ENCODE measurements at regions not wholly inside any gene's neighbourhood (a gene's known extent, or its start where the extent isn't known, plus 50 kb on each side); places are given as distances from the start of the nearest gene placed in this dataset.
"Not testable (repeated sequence)": the region's sequence is repeated elsewhere in the genome, so short reads cannot be mapped to it uniquely, and the experiment has no call there.

DNA sequence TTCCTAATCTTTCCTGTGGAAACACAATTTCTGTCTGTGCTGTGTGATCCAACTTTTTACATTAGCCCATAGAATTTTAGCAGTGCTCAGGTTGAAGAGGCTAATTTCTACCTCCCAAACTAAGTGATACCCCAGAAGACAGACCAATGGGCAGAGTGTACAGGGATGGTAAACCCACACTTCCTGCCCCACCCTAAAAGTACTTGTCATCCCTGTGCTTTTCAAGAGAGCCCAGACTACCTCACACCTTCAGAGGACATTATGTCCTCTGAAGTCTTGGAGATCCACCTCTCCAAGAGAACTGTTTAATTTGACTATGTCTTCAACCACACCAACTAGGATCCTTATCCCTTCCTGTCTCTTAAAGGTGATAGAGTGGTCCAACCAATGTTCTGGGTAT is 82.0 kb upstream of the ACSL1 start:
- no peak for DNase-seq

DNA sequence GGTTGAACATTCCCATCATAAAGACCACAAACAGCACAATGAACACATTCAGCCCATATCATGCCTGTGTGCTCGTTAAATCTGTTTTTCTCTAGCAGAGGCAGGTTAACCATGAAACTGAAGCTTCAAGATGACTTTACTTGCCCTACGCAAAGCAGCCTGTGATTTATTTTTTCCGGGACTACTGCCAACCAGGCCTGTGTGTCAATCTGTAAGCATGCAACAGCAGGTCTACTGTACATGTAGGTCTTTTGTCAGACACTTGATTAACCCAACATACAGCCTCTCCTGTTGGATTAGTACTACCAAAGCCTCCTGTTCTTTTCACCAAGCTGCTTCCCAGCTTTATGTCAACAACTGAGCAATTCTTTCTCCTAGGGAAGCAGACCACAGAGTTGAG is 85.5 kb upstream of the ACSL1 start:
- no peak for DNase-seq

DNA sequence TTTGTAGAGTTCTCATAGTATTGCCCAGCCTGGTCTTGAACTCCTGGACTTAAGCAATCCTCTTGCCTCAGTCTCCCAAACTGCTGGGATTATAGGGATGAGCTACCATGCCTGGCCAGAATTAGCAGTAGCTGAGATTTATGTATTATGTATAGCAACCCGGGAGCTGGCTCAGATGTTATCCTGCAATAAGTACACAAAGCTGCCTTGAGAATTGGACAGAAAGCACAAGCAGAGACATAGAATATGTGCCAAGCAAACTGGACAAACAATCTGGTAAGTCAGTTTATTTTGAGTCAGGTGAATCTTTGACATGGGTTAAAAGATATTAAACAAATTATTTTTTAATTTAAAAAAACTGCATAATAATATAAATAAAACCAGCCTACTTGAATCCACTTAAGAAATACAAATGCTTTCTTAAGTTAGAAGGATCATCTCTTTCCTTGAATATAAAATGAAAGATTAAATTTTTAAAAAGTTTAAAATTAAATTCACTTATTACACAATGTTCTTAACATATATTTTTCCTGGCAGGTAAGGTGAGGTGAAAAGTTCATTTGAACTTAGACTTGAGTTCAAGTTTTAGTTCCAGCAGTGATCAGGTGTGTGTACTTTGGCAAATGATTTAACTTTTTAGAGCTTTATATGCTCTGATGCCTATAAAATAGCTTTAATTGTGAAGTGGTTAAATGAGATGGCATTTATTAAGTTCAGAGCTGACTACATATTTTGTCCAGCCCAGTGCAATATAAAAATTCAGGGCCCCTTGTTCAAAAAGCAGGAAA is 87.8 kb upstream of the ACSL1 start:
- DNase-seq, result no peak

DNA sequence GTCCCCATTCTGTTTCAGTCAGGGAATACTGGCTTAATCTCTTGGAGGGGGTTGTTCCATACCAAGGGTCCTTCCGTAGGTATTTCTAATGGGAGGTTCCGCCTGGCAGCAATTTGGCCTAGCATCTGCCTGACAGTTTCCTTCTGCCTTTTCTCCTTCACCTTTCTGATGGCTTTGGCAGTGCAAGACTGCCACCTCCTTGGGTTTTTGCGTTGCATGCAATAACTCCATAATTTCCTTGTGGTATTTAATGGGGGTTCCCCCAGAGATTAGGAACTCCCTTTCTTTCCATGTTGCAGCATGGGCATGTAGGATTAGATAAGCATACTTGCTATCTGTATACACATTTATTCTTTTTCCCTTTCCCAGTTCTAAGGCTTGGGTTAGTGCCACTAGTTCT is 93.0 kb upstream of the ACSL1 start:
- not testable (repeated sequence) for DNase-seq

DNA sequence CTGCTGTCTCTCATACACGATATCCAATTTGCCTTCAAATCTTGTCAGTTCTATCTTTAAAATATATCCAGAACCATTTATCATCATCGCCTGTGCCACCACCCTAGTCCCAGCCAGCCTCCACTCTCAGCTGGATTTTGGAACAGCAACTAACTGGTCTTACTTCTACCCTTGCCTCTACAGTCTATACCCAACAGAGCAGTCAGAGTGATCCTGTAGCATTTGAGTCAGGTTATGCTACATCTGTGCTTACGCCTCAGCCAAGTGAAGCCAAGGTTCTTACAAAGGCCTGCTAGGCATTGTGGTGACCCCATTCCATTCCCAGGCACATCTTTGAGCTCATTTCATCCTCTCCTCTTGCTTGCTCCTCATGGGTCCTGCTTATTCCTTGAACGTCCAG is 95.7 kb upstream of the ACSL1 start:
- DNase-seq, result no peak

DNA sequence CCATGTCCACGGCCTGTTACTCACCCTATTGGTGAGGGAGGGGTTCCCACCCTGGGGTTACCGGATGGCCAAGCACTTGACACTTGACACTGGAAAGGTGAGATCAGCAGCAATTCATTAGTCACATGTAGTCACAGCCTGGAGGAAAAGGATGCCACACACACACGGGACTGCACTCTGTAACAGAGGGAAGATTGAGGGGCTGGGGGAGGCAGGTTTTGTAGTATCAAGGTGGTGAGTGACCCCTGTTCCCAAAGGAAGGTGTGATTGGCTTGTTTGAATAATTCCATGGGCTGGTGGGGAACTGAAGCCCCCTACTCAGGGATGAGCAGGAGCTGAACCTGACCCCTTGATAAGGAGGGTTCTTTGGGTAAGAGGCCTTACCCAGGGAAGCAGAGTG is 96.0 kb upstream of the HELT start:
- DNase-seq, result no peak

DNA sequence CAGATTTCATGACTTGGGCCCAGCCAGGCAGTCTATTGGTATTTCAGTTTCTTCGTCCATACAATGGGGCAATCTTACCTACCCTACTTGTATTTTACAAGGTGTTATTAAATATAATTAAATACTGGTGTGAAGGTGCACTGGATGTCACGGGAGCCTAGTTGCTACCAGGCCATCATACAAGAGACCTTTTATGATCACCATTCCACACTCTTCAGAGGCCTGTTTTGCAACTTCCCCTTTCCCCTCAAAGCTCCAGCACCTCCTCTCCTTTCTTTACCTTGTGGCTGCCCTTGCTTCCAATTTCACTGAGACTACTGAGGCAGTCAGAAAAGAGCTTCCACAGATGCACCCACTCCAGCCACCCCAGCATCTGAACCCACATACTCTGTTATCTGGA is 93.8 kb upstream of the HELT start:
- DNase-seq, result no peak

DNA sequence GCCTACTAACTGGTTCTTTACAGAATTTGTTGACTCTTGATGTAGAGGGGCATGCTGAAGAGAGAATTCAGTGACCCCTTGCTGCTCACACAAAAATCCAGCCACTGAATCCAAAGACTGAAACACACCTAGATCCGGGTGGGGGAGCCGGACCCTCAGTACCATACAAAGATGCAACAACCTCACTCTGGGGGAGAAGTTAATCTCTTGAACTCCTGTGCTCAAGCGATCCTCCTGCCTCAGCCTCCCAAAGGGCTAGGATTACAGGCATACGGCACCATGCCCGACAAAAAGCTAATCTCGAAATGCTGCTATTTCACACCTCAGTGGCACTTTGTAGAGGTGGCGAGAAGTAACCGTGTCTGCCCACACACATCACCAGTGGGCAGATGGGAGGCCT is 88.8 kb upstream of the HELT start:
- no peak for DNase-seq

DNA sequence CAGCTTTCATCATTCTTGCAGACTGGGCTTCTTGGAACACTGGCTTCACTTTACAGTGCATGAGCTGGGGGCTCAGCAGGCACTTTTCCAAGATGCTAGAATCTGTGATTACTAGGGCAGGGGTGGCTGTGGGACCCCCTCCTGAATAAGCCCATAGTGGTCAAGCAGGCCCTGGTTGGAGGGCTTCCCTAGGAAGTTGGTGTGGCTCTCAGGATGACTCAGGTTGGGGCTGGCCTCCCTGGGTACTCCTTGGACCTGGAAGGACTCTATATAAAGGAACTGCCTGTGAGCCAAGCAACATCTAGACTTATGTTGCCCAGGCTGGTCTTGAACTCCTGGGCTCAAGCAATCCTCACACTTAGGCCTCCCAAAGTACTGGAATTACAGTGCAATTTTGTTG is 88.3 kb upstream of the HELT start:
- no peak for DNase-seq

DNA sequence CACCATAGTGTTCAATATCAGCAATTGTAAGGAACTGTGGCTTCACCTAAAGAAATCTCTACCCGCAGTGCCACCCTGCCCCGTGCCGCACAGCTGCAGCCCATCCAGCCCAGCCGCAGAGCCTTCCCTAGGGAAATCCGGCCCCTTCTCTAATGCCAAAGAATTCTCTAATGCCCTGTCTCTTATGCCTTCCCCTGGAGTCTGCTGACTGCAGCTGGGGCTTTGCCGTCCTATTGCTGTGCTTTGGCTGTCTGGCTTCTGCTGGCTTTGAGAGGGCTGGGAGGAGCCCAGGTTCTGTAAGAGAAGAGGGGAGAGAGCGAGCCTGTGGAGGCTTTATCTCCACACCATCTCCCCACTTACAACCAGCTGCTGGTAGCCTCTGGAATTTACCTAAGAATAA is 85.9 kb upstream of the HELT start:
- DNase-seq, result no peak

DNA sequence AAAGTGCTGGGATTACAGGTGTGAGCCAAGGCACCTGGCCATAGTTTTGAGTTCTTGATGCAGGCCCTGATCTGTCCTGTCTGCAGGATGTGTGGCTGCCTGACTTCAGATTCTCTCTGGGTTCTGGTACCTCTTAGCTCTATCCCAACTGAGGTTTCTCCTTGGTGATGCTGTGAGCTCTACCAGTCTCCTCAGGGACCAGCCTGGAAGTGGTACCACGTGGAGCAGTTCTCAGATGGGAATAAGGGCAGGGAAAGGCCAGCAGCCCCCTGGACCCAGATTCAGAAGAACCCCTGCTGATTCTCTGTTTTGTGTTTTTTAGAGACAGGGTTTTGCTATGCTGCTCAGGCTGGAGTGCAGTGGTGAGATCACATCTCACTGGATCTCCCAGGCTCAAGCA is 85.0 kb upstream of the HELT start:
- no peak for DNase-seq

DNA sequence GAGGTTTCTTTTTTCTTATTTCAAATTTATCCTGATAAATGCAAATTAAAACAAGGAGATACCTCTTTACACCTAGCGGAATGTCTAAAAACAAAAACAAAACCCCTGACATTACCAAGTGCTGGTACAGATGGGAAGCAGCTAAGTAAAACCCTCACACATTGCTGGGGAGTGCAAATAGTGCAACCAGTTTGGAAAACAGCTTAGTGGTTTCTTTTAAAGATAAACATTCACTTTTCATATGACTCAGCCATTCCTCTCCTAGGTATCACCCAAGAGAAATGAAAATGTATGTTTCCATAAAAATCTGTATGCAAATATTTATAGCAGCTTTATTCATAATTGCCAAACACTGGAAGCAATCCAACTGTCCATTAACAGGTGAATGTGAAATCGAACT is 84.1 kb upstream of the HELT start:
- no peak for DNase-seq

DNA sequence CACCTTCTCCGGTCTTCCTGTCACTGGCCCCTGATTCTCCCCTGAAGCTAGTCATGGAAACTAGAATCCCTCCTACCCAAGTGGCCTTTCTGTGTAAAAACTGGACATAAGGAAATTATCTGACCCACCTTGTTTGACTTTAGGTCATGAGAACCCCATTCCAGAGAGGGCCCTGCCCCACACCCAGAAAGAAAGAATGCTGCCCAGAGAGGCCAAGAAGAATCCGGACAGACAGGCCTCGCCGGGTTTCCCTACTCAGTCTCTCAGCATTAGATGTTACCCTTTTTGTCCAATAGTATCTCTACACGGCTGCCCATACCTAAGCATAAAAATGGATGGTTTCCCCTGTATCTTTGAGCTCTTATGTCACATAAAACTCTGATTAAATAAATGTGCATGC is 83.3 kb upstream of the HELT start:
- DNase-seq, result no peak

DNA sequence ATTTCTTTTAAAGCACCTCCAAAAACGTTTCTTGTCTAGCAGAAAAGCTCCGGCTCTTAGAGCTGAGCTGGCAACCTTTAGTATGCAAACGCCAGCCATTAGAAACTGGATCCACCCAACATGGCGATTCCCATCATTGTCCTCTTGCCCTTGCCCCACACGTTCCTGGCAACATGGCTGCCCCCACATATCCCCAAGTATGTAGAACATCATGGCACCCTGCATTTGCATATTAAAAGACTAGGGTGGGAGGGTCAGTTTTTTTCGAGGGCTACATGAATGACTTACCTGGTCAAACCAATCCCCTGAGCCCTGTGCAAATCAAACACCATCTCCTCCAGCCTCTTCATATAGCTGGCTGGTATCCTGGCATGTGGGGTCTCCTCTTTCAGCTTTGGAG is 82.2 kb upstream of the HELT start:
- DNase-seq, result no peak

DNA sequence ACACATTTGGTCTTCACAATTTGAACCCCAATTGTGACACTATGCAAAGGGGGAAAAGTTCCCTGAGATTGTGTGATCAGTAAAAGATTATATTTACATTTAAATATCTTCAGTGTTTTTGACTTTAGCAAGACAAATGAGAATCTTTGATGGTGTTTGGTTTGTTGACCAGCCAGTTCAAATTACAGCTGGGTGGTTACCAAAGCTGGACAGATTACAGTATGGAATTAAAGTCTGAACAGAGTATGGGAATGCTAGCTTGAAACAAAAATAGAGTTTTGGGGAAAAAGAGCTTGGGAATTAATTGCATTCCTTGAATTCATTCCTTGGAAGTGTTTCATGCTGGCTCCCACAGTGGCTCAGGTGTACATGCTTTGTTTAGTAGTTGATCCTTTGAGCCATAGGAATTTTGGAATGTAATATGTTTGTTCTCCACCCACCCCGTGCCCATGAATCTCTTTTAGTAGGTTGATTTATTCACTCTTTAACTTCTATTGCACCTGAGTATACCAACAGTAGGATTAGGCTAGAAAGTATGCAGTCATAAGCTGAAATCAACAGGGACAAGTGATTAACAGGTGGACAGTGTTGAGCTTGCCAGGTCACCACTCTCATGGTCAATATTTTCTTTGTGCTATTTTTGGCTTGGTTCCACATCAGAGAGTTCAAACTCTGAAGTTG is 81.1 kb upstream of the HELT start:
- DNase-seq, result no peak

DNA sequence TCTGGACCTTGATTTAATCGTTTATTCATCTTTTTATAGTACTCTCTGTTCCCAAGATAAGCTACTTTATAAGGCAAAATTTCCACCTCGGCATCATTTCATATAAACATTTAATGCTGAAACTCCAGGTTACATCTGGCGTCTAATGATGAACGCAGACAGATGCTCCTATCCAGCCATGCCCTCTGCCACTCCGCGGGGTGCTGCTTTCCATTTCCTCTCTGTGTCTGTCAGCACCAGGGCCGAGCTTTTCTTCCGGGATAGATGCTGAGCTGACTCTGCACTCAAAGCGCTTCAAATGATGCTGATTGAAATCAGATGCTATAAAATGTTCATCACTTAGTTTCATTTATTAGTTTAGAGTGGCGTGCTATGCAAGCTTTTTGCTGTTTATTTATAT is 80.5 kb upstream of the HELT start:
- no peak for DNase-seq

DNA sequence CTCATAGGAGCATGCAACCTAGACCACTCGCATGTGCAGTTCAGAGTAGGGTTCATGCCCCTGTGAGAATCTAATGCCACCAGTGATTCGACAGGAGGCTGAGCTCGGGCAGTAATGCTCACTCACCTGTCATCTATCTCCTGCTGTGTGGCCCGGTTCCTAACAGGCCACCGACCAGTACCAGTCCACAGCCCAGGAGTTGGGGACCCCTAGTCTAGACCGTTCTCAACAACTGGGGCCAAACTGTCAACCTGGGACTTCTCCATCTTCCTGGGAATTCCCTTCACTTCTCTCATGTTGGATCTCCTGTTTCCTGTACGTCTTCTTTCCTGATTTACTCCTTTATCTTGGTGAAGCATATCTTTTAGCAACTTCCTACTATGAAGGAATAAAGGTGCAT is 79.4 kb upstream of the HELT start:
- no peak for DNase-seq

DNA sequence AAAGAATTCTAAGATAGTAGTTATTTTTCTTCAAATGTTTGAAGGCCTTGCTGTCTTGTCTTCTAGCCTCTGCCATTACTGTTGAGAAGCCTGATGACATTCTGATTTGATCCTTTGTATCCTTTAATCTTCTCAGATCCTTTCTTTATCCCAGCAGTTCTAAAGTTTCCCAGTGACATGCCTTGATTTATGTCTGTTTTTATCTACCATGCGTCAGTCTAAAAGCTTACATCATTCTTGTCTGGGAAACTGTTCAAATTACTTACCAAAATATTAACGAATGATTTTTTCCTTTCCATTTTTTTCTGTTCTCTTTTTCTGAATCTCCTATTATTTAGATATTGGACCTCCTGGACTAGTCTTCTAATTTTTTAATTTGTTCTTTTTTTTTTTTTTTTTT is 78.3 kb upstream of the HELT start:
- no peak for DNase-seq

DNA sequence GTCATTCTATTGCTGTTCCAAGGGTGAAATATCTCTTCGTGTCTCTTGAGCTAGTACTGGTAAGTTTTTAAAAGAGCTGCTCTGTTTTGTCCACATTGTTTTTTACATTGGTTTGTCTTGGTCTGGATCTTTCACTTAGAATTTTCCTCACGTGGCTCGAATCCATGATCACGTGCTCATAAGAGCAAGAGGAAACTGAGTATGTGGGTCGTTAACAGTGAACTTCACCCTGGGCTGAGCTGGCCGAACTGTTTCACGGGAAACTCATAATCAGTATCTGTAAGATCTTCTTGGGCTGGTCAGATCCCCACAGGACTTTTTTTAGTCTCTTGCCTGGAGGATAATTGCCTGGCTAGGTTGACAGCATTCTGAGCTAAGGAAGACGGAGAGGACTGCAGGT is 77.8 kb upstream of the HELT start:
- DNase-seq, result no peak

DNA sequence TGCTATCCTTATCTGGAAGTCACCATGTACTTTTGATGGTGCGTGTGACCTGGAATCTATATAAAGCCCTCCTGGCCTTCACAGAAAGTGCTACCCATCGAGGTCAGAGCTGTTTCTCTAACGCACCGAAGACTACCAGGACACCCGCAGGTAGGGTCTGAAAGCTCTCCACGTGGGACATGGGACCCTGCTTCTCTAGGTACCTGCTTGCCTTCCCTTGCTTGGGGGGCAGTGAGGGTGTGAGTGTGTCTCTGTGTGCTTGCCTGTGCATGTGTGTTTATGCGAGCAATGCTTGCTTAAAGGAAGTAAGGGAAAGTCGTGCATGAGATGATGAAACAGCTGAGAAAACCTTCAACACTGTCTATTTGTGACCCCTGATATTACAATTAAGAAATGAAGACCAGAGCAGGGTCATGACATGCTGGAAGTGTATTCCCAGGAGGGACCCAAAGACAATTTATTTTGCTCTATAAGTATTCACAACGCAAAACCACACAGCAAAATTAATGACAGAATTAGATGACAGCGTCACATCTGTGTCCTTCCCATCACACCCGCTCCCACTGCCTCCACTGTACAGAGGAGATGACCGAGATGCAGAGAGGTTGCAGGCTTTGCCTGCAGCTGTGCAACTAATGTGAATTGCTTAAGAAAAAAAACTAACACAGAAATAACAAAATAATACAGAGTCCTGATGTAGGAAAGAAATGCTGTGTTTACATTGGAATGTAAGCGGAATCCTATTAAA is 76.4 kb upstream of the HELT start:
- no peak for DNase-seq

DNA sequence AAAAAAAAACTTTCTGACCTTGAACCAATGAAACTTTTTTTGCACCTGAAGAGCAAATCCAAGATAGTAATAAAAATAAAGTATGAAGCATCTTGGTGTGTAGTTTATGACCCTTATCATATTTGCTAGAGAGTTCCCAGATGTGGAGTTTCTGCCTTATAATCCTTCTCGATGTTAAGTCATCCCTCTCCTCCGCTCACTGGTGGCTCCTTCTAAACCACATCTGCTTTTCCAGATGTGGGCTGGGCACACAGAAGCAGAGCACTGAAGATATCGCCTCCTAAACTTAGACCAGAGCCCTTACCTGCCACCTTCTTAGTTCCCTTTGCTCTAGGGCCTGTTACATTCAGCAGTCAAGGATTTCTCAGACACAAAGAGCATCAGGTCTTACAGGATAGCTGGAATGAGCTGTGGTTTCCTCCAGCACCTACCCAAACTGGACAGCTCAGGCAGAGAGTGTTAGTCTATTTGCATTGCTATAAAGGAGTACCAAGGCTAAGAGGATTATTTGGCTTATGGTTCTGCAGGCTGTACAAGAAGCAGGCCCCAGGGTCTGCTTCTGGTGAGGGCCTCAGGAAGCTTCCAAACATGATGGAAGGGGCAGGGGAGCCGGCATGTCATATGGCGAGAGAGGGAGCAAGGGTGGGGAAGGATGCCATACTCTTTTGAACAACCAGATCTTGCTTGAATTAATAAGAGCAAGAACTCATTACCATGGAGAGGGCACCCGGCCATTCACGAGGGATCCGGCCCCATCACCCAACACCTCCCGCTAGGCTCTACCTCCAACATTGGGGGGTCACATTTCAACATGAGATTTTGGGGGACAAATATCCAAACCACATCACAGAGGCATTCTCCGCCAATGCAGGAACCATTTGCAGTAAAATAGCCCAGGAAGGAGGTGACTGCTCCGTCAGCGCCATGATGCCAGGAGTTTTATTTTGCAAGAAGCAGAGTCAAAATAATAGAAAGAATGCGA is 75.6 kb upstream of the HELT start:
- DNase-seq, result no peak

DNA sequence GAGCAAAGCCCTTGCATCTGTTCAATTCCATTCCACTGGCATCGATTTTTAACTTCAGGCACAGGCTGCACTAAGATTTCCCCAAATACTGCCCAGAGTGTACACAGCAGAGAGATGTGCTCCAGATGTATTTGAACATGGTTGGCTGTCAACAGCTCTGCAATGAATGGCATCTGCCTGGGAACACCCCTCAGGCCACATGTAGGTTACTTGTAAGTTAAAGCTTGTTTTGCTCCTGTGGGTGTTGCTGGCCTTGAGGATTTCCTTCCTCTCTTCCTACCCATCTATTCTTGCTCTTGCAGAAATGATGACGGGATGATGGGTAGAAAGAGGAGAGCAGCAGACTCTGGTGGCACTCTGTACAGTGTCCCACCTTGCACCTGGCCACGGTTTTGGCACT is 69.3 kb upstream of the HELT start:
- DNase-seq, result no peak
